Breast epithelium (tissue), 4 donors: ENCODE measurements at regions not wholly inside any gene's neighbourhood (a gene's known extent, or its start where the extent isn't known, plus 50 kb on each side); places are given as distances from the start of the nearest gene placed in this dataset.

Experiments
- DNase-seq, 2 donors: peaks; one replicate each; pipeline ENCODE4 v3.0.0-alpha.2; 2019; ENCODE audit warnings: low spot score in 2 of 2
- H3K27ac ChIP-seq, 2 donors: fragments of 200-600 bp; sonication (generic) in 1 of 2; one replicate each; pipeline ENCODE4 v1.5.1; 2016 to 2019; ENCODE audit warnings: mild to moderate bottlenecking in 1 of 2
- H3K27me3 ChIP-seq, 2 donors: fragments of 200-600 bp; sonication (generic) in 1 of 2; one replicate each; pipeline versions ENCODE4 v1.5.1 to v1.6.0; 2017 to 2019; ENCODE audit warnings: control low read depth in 1 of 2, mild to moderate bottlenecking in 1 of 2
- H3K36me3 ChIP-seq: fragments of 200-600 bp; one replicate; pipeline ENCODE4 v1.5.1; 2019
- H3K4me1 ChIP-seq, 2 donors: fragments of 200-600 bp; sonication (generic); one replicate each; pipeline ENCODE4 v1.5.1; 2016 to 2019; ENCODE audit warnings: control low read depth in 1 of 2
- H3K4me3 ChIP-seq, 3 donors: fragments of 200-600 bp; sonication (generic); 1 replicate in 2 of 3; 2 replicates in 1 of 3; pipeline ENCODE4 v1.5.1; 2016 to 2019; ENCODE audit warnings: mild to moderate bottlenecking in 3 of 3, moderate library complexity in 2 of 3
- H3K9me3 ChIP-seq, 2 donors: fragments of 200-600 bp; sonication (generic) in 1 of 2; one replicate each; pipeline ENCODE4 v1.5.1; 2016 to 2019; ENCODE audit warnings: control low read depth in 1 of 2
- POLR2A ChIP-seq: fragments of 450-650 bp; IDR thresholded peaks from one replicate; pipeline ENCODE4 v1.6.1; 2016; ENCODE audit warnings: antibody characterized with exemption, mild to moderate bottlenecking, moderate library complexity
- POLR2AphosphoS5 ChIP-seq, 3 donors: sonication (generic); formaldehyde crosslinking; IDR thresholded peaks; one replicate each; pipeline ENCODE4 v1.6.1; 2017; ENCODE audit warnings: antibody characterized with exemption in 3 of 3
- intact Hi-C: fragments of 100-400 bp; cut with DNase I; formaldehyde crosslinking; loops from one replicate; pipeline ENCODE4 v1.15.1; 2023; ENCODE audit warnings: low total_unique reads
- TF ChIP-seq, protein P1 (sequence below), 3 donors: fragments of 450-650 bp; IDR thresholded peaks; one replicate each; pipeline ENCODE4 v1.5.1; 2016 to 2017; ENCODE audit warnings: antibody characterized with exemption in 3 of 3, mild to moderate bottlenecking in 3 of 3, moderate library complexity in 3 of 3

DNA sequence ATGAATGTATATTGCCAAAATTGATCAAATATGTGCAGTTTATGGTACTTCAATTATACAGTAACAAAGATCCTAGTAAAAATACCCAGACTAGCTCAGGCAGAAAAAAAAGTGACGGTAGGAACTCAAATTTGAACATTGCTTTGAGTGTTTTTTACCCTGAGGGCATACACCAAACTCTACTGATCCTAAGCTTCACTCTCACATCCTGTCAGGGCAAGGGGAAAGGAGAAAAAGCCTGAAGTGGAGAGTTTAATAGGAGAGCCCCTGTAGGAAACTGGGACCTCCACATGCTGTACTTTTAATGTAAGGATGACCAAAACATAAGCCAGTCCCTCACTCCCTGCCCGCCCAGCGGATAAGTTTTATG, 59.8 kb upstream of the GNG12 start:
- H3K36me3 ChIP-seq: no peaks in the 10 kb centered on the region
- intact Hi-C loops: no loop called here
- no peaks in the 10 kb centered on the region for H3K9me3 ChIP-seq
- no peaks in the 10 kb centered on the region for H3K4me1 ChIP-seq
- H3K27me3 ChIP-seq: no peaks in the 10 kb centered on the region
- no peak overlapping the region for H3K4me3 ChIP-seq
- H3K27ac ChIP-seq: no peak overlapping the region
- TF ChIP-seq, protein P1, sequence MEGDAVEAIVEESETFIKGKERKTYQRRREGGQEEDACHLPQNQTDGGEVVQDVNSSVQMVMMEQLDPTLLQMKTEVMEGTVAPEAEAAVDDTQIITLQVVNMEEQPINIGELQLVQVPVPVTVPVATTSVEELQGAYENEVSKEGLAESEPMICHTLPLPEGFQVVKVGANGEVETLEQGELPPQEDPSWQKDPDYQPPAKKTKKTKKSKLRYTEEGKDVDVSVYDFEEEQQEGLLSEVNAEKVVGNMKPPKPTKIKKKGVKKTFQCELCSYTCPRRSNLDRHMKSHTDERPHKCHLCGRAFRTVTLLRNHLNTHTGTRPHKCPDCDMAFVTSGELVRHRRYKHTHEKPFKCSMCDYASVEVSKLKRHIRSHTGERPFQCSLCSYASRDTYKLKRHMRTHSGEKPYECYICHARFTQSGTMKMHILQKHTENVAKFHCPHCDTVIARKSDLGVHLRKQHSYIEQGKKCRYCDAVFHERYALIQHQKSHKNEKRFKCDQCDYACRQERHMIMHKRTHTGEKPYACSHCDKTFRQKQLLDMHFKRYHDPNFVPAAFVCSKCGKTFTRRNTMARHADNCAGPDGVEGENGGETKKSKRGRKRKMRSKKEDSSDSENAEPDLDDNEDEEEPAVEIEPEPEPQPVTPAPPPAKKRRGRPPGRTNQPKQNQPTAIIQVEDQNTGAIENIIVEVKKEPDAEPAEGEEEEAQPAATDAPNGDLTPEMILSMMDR (IDR thresholded peaks at IDR 0.05): no peak
- DNase-seq: no peak

- Histone ChIP-seq H3K4me3 (no peak overlapping the region), H3K4me1 (no peaks in the 10 kb centered on the region), H3K36me3 (no peaks in the 10 kb centered on the region), H3K27me3 (no peaks in the 10 kb centered on the region), H3K9me3 (no peaks in the 10 kb centered on the region), H3K27ac (no peak overlapping the region)
- no peak for DNase-seq
- TF ChIP-seq POLR2AphosphoS5 (IDR thresholded peaks at IDR 0.05): no peak
- TF ChIP-seq, protein P1 (IDR thresholded peaks at IDR 0.05): no peak
- no peak for TF ChIP-seq POLR2A
- intact Hi-C loops: no loop called here
Measured at GRCh38 chr1:67892476-67893125, 59.3 kb upstream of the GNG12 start.

DNA sequence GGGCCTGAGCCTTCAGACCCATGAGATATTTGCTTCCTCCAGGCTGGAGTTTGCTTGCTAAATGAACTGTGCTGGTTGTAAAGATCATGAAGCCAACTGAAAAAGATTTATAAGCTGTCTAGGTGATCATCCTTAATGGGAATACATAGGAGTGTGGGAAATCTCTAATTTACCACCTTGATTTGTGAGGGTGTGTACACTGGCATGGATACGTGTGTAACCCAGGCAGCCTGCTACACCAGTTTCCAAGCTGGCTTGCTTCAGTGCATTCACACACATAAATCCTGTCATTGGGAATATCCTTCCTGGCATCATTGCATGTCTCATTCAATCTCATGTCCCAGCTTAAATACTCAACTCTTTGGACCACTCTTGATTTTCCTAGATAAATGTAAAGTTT, 57.6 kb upstream of the GNG12 start:
- no peaks in the 10 kb centered on the region for H3K9me3 ChIP-seq
- no peaks in the 10 kb centered on the region for H3K36me3 ChIP-seq
- H3K27me3 ChIP-seq: no peaks in the 10 kb centered on the region
- no peak for DNase-seq
- no peaks in the 10 kb centered on the region for H3K4me1 ChIP-seq
- intact Hi-C loops: no loop called here
- H3K4me3 ChIP-seq: no peak overlapping the region
- H3K27ac ChIP-seq: no peak overlapping the region
- TF ChIP-seq POLR2A (no peak), POLR2AphosphoS5 (IDR thresholded peaks at IDR 0.05) (no peak)
- TF ChIP-seq, protein P1 (IDR thresholded peaks at IDR 0.05): no peak

DNA sequence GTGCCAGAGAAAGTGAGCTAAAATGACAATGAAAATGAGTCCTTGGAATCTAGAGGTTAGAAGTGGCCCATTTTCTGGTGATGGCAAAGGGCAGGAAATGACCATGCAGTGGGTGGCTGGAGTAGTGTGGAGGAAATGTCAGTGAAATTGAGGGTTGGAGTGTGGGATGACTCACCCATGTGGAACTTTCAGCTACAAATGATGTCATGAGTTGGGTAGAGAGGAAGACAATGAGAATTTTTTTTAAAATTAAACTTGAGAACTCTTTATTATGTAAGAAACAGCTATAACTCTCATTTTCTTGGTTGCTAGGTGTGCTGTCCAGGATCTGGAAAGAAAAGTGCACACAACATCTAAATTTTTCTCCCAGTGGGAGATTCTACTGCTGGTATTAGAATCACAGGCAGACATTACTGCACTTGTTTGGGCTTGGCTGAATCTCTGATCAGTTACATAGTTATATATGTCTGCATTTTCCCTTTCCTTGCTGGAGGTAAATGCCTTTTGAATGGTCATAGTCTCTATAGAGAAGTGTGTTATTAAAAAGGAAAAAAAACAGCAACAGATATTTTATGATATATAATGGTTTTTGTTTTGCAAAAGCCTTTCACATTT, 56.8 kb upstream of the GNG12 start:
- Histone ChIP-seq H3K36me3 (no peaks in the 10 kb centered on the region), H3K27ac (no peak overlapping the region), H3K4me3 (no peak overlapping the region), H3K4me1 (no peaks in the 10 kb centered on the region), H3K27me3 (no peaks in the 10 kb centered on the region), H3K9me3 (no peaks in the 10 kb centered on the region)
- TF ChIP-seq POLR2AphosphoS5 (IDR thresholded peaks at IDR 0.05) (no peak), POLR2A (no peak)
- TF ChIP-seq, protein P1 (IDR thresholded peaks at IDR 0.05): no peak
- intact Hi-C loops: no loop called here
- no peak for DNase-seq

- Histone ChIP-seq H3K9me3 (no peaks in the 10 kb centered on the region), H3K27ac (no peak overlapping the region), H3K27me3 (no peaks in the 10 kb centered on the region), H3K4me3 (no peak overlapping the region), H3K4me1 (no peaks in the 10 kb centered on the region), H3K36me3 (no peaks in the 10 kb centered on the region)
- DNase-seq: no peak
- TF ChIP-seq, protein P1 (IDR thresholded peaks at IDR 0.05): no peak
- TF ChIP-seq POLR2AphosphoS5 (IDR thresholded peaks at IDR 0.05) (no peak), POLR2A (no peak)
- intact Hi-C loops: no loop called here
Measured at GRCh38 chr1:67889466-67889865, 56.2 kb upstream of the GNG12 start.
